ENCODE measurements at regions not wholly inside any gene's neighbourhood (a gene's known extent, or its start where the extent isn't known, plus 50 kb on each side); places are given as distances from the start of the nearest gene placed in this dataset.
"Not testable (repeated sequence)": the region's sequence is repeated elsewhere in the genome, so short reads cannot be mapped to it uniquely, and the experiment has no call there.

DNA sequence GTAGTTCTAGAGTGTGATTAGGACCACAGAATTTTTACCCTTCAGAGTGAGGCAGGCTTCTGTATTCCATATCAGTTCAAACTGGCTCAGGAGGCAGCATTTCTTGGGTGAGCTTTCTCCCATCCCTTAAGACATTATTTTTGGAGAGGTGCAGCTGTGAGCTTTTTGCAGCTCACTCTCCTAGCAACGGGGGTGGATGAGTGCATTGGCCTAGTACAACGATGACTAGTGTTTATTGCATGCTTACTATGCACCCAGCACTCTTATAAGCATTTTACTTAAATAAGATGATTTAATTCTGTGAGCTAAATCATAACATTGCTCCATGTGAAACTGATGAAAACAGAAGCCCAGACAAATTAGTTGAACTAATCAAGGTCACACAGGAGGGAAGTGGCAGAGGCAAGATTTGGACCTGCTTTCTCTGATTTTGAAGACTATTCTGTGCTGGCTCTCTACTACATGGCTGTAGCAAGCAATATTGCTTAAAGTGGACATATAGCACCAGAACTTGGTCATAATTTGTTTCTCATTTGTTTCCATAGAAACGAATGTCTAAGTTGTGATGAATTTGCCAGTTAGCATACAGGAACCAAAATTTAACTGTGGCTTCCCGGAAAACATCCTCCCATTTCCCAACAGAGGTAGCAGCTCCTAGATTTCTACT is 372.1 kb upstream of the RIOK2 start:
- no peak overlapping the region for H3K4me3 Mint-ChIP-seq
- H3K4me1 Mint-ChIP-seq: peaks cover 10% of the 10 kb centered on the region
- no peaks in the 10 kb centered on the region for H3K27me3 Mint-ChIP-seq
- H3K9me3 Mint-ChIP-seq: no peaks in the 10 kb centered on the region
- H3K27ac Mint-ChIP-seq: no peak overlapping the region
- no peaks in the 10 kb centered on the region for H3K36me3 Mint-ChIP-seq

- no peak overlapping the region for H3K27ac Mint-ChIP-seq
- no peaks in the 10 kb centered on the region for H3K27me3 Mint-ChIP-seq
- no peak overlapping the region for H3K4me3 Mint-ChIP-seq
- H3K4me1 Mint-ChIP-seq: peaks cover 4% of the 10 kb centered on the region
- H3K9me3 Mint-ChIP-seq: no peaks in the 10 kb centered on the region
- H3K36me3 Mint-ChIP-seq: no peaks in the 10 kb centered on the region
Observed at GRCh38 chr5:97555644-97555981, 372.6 kb upstream of the RIOK2 start.

DNA sequence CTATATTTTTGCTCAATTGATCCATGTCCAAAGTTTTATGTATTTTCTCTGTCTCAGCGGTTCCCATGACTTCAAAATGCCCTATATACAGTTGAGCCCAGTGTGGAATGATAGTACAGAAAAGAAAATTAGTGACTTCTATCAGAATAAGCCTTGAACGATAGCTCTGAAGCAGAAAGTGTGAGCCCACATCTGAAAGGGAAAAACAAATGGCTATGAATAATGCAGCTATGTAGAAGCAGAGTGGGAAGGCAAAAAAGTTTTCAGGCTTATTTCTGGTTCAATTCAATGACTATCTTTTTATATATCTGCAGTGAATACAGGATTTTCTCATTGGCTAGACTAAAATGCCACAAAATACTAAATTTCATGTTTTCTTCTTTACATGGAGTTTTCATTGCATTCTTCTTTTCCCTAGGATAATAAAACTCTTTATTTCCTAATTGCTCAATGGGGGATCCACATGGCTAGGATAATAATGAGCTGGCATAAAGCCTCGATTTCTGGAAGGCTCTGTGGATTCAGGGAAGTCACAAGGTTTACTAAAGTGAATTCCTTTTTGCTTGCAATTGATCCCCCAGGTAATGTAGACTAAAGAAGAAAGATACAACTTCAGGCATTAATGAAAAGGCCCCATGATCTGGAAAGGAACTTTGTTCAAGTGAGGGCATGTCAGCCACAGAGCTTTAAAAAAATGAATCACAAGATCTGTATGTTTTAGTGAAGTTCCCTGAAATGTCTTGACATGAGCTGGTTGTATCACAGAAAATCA is 377.0 kb upstream of the RIOK2 start:
- Mint-ChIP-seq H3K27me3 (peaks cover 4% of the 10 kb centered on the region), H3K4me3 (no peak overlapping the region), H3K27ac (no peak overlapping the region), H3K9me3 (no peaks in the 10 kb centered on the region), H3K36me3 (no peaks in the 10 kb centered on the region), H3K4me1 (no peaks in the 10 kb centered on the region)

GRCh38 chr5:97560599-97560993 is 377.5 kb upstream of the RIOK2 start:
- Mint-ChIP-seq H3K27ac (no peak overlapping the region), H3K9me3 (no peaks in the 10 kb centered on the region), H3K36me3 (no peaks in the 10 kb centered on the region), H3K27me3 (peaks cover 4% of the 10 kb centered on the region), H3K4me1 (no peaks in the 10 kb centered on the region), H3K4me3 (no peak overlapping the region)

DNA sequence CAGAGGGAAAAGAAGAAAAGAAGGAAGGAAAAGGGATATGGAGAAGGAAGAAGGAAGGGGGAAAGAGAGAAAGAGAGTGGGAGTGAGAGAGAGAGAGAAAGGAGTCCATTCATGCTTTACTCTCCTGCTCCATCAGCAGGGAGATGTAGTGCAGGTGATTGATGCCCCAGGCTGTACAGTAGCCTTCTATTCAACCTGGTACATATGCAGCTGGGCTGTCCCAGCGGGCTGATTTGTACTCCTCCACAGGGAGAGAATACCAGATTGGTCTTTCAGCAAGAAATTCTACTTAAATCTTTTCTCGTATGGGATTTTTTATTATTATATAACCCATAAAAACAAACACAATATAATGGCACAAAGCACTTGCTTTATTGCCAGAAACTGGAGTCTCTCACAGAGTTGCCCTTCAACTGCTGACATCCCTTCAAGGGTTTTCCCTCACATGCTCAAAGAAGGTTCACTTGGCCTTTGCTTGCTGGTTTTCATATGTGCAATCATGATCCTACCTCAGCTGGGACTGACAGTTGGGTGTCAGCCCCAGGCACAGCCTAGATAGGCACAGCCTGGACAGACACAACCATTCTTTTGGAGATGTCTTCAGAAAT is 380.1 kb upstream of the RIOK2 start:
- Mint-ChIP-seq H3K27ac (no peak overlapping the region), H3K9me3 (no peaks in the 10 kb centered on the region), H3K36me3 (no peaks in the 10 kb centered on the region), H3K27me3 (peaks cover 5% of the 10 kb centered on the region), H3K4me3 (no peak overlapping the region), H3K4me1 (no peaks in the 10 kb centered on the region)

- no peak overlapping the region for H3K27ac Mint-ChIP-seq
- peaks cover 17% of the 10 kb centered on the region for H3K9me3 Mint-ChIP-seq
- peaks cover 2% of the 10 kb centered on the region for H3K27me3 Mint-ChIP-seq
- no peak overlapping the region for H3K4me3 Mint-ChIP-seq
- H3K36me3 Mint-ChIP-seq: no peaks in the 10 kb centered on the region
- no peaks in the 10 kb centered on the region for H3K4me1 Mint-ChIP-seq
Observed at GRCh38 chr5:97568382-97568781, 385.3 kb upstream of the RIOK2 start.

DNA sequence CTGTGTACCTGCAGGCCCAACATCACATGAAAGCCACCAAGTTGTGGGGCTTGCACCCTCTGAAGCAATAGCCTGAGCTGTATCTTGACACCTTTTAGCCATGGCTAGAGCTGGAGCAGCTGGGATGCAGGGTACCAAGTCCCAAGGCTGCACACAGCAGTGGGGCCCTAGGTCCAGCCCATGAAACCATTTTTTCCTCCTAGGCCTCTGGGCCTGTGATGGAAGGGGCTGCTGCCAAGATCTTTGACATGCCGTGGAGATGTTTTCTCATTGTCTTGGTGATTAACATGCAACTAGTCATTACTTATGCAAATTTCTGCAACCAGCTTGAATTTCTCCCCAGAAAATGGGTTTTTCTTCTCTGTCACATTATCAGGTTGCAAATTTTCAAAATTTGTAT is 387.2 kb upstream of the RIOK2 start:
- Mint-ChIP-seq H3K27ac (no peak overlapping the region), H3K4me1 (no peaks in the 10 kb centered on the region), H3K4me3 (no peak overlapping the region), H3K27me3 (peaks cover 2% of the 10 kb centered on the region), H3K9me3 (peaks cover 17% of the 10 kb centered on the region), H3K36me3 (no peaks in the 10 kb centered on the region)

- Mint-ChIP-seq H3K4me1 (no peaks in the 10 kb centered on the region), H3K27me3 (no peaks in the 10 kb centered on the region), H3K9me3 (peaks cover 8% of the 10 kb centered on the region), H3K36me3 (no peaks in the 10 kb centered on the region), H3K27ac (no peak overlapping the region), H3K4me3 (no peak overlapping the region)
Observed at GRCh38 chr5:97575322-97575721, 392.3 kb upstream of the RIOK2 start.

DNA sequence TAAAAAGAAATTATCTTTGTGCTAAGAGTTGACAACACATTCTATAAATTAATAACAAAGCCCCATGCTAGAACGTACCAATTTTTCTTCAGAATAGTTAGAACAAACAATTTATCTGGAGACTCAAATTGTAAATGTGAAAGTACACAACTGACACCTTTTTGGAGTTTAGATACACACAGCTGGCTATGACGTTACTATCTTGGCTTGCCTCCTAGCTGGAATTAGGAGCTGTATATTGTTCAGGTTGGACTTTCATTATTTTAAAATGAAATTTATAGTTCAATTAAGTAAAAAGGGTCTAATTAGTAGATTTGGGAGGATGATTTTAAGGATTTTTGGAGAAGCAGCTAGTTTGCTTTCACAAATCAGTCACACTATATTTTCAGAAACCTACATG is 393.9 kb upstream of the RIOK2 start:
- Mint-ChIP-seq H3K27ac (no peak overlapping the region), H3K9me3 (no peaks in the 10 kb centered on the region), H3K4me1 (no peaks in the 10 kb centered on the region), H3K27me3 (no peaks in the 10 kb centered on the region), H3K36me3 (no peaks in the 10 kb centered on the region), H3K4me3 (no peak overlapping the region)

- H3K27me3 Mint-ChIP-seq, H3K4me3 Mint-ChIP-seq, H3K36me3 Mint-ChIP-seq, H3K27ac Mint-ChIP-seq, H3K4me1 Mint-ChIP-seq, H3K9me3 Mint-ChIP-seq: not testable (repeated sequence)
Observed at GRCh38 chr5:97579977-97580376, 396.9 kb upstream of the RIOK2 start.

DNA sequence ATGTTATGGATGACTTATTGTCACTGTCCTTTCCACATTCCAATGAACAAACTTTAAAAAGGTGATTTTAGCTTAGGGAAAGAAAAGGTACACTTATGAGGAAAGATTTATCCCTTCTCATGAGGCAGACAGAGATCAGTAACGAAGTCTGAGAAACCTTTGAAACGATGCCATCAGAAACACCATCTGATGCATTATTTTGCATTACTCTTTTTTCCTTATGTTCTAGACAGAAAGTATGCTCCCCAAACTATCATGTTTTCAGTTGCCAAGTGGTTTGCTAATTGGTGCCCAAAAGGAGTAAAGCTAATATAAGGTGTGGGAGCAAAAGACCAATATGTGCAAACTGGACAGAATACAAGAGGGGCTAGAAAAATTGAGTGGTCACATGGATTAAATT is 397.7 kb upstream of the RIOK2 start:
- peaks cover 2% of the 10 kb centered on the region for H3K27me3 Mint-ChIP-seq
- no peak overlapping the region for H3K4me3 Mint-ChIP-seq
- H3K4me1 Mint-ChIP-seq: no peaks in the 10 kb centered on the region
- no peaks in the 10 kb centered on the region for H3K36me3 Mint-ChIP-seq
- H3K9me3 Mint-ChIP-seq: no peaks in the 10 kb centered on the region
- no peak overlapping the region for H3K27ac Mint-ChIP-seq

DNA sequence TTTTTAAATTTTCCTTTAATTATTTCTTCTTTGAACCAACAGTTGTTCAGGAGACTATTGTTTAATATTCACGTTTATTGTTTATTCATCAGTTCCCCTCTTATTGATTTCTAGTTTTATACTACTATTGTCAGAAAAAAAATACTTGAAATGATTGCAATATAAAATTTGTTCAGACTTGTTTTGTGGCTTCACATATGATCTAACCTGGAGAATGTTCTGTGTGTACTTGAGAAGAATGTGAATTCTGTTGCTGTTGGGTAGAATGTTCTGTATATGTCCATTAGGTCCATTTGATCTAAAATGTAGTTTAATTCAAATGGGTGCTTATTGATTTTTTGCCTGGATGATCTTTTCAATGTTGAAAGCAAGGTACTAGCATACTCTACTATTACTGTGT is 408.7 kb upstream of the RIOK2 start:
- Mint-ChIP-seq H3K9me3 (peaks cover 6% of the 10 kb centered on the region), H3K36me3 (no peaks in the 10 kb centered on the region), H3K4me3 (no peak overlapping the region)

DNA sequence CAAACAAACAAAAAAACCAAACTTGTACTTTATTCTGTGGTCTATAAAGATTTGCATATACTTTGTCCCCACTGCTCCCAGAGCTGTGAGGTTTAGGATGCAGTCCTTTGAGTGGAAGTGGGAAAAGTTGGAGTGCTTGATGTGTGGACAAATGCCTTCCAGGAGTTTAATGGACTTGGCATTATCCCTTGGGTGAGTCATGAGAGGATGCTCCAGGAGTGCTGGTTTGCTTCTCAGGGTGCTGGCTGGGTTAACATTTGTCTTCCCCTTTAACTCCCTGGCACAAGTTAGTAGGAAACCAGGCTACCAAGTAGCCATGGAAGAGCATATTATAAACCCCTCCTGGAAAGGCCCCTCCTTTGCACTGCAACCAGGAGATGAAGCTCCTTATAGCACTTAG is 417.4 kb upstream of the RIOK2 start:
- Mint-ChIP-seq H3K27me3 (peaks cover 6% of the 10 kb centered on the region), H3K36me3 (no peaks in the 10 kb centered on the region), H3K4me1 (no peaks in the 10 kb centered on the region), H3K9me3 (peaks cover 14% of the 10 kb centered on the region), H3K4me3 (no peak overlapping the region), H3K27ac (no peak overlapping the region)

More for the DNA sequence above, 408.7 kb upstream of the RIOK2 start:
- Mint-ChIP-seq H3K27me3 (peaks cover 5% of the 10 kb centered on the region), H3K27ac (no peak overlapping the region), H3K4me1 (no peaks in the 10 kb centered on the region)

GRCh38 chr5:97601651-97602050 is 418.6 kb upstream of the RIOK2 start:
- H3K4me1 Mint-ChIP-seq: no peaks in the 10 kb centered on the region
- H3K27me3 Mint-ChIP-seq: peaks cover 6% of the 10 kb centered on the region
- no peak overlapping the region for H3K27ac Mint-ChIP-seq
- no peaks in the 10 kb centered on the region for H3K36me3 Mint-ChIP-seq
- H3K4me3 Mint-ChIP-seq: no peak overlapping the region
- peaks cover 14% of the 10 kb centered on the region for H3K9me3 Mint-ChIP-seq

- peaks cover 5% of the 10 kb centered on the region for H3K9me3 Mint-ChIP-seq
- no peak overlapping the region for H3K4me3 Mint-ChIP-seq
- no peaks in the 10 kb centered on the region for H3K4me1 Mint-ChIP-seq
- H3K27me3 Mint-ChIP-seq: peaks cover 9% of the 10 kb centered on the region
- no peaks in the 10 kb centered on the region for H3K36me3 Mint-ChIP-seq
- H3K27ac Mint-ChIP-seq: no peak overlapping the region
Observed at GRCh38 chr5:97606531-97606930, 423.5 kb upstream of the RIOK2 start.

DNA sequence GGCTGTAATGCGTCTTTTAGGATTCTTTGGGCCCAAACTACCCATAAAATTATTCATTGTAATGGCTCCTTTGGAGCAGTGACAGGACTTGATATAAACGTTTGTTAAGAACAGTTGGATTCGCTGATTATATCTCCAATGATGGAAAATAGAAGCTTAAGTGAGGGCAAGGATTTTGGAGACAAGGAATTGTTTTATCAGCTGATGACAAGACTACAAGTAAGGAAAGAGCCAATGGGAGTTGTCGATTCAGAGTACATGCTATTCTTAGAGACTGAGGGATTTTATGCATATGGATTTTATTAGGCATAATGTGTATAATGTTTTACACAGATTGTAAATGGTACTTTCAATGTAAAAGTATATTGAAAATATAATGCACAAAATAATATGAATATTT is 425.5 kb upstream of the RIOK2 start:
- Mint-ChIP-seq H3K27me3 (peaks cover 5% of the 10 kb centered on the region), H3K27ac (no peak overlapping the region), H3K36me3 (no peaks in the 10 kb centered on the region), H3K9me3 (peaks cover 5% of the 10 kb centered on the region), H3K4me3 (no peak overlapping the region), H3K4me1 (no peaks in the 10 kb centered on the region)
